ENCODE measurements at regions not wholly inside any gene's neighbourhood (a gene's known extent, or its start where the extent isn't known, plus 50 kb on each side); places are given as distances from the start of the nearest gene placed in this dataset.

DNA sequence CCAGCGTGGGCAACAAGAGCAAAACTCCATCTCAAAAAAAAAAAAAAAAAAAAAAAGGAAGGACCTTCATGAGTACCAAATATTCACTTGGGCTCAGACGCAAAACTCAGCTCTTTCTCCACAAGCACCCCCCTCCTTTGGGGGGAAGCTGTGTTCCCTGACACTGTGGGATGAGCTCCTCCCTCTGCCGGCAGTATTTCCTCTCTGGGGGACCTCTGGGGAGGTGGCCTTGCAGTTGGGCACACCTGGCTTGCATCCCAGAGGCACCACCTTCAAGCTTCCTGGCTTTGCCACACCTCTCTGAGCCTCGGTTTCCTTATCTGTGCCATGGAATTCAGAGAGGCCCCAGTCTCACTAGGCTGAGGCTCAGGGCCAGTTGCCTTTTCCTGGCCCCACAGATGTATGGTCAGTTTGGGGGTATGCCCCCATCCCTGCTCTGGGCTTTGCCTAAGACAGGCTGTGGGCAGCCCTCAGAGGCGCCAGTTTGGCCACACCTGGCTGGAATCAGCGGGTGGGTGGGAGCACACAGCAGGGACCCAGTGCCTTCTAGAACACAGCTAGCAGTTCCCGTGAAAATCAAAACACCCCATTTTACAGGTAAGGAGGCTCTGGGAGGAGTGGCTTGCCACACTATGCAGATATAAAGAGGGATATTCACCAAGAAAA lies 157.5 kb upstream of the IER5L start:
- no peak for DNase-seq (ENCODE audit: low read depth in 1 of 2, low spot score in 1 of 2)

- DNase-seq (ENCODE audit: low read depth in 1 of 2, low spot score in 1 of 2): peak in 1 of 2 donors; percentile 12
Measured at GRCh38 chr9:129334105-129334935, 156.3 kb upstream of the IER5L start.

DNA sequence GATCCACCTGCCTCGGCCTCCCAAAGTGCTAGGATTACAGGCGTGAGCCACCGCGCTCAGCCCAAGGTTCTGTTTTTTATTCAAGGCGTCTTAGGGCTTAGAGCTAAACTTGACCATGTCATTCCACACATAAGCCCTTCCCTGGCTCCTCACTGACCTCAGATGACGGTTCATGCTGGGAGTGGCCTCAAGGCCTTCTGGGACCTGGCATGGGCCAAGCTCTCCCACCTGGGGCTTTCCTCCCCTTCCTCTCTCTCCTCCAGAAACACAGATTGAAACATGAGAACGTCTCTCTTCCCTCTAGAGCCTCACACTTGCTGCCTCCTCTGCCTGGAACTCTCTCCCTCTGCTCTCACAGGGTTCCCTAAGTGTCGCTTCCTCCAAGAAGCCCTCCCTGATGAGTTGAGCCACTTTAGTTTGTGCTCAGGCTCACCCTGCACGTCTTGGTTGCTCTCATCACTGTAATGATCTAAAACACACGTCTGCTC lies 155.6 kb upstream of the IER5L start:
- no peak for DNase-seq (ENCODE audit: low read depth in 1 of 2, low spot score in 1 of 2)

- DNase-seq (ENCODE audit: low read depth in 1 of 2, low spot score in 1 of 2): no peak
Measured at GRCh38 chr9:129332581-129332980, 154.5 kb upstream of the IER5L start.

- DNase-seq (ENCODE audit: low read depth in 1 of 2, low spot score in 1 of 2): no peak
Measured at GRCh38 chr9:129331772-129332500, 153.9 kb upstream of the IER5L start.

DNA sequence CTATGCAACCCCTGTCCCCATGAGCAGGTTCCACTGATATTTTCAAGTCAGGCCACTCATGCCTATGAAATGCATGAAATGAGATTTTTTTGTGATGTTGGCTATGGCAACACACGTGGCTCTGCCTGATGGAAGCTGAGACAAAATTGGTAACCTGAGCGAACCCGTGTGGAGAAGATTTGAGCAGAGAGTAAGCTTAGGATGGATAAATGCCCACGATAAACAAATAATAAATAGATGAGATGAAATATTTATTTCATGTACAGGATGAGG lies 153.4 kb upstream of the IER5L start:
- DNase-seq (ENCODE audit: low read depth in 1 of 2, low spot score in 1 of 2): no peak

GRCh38 chr9:129330711-129331492 lies 152.8 kb upstream of the IER5L start:
- no peak for DNase-seq (ENCODE audit: low read depth in 1 of 2, low spot score in 1 of 2)

DNA sequence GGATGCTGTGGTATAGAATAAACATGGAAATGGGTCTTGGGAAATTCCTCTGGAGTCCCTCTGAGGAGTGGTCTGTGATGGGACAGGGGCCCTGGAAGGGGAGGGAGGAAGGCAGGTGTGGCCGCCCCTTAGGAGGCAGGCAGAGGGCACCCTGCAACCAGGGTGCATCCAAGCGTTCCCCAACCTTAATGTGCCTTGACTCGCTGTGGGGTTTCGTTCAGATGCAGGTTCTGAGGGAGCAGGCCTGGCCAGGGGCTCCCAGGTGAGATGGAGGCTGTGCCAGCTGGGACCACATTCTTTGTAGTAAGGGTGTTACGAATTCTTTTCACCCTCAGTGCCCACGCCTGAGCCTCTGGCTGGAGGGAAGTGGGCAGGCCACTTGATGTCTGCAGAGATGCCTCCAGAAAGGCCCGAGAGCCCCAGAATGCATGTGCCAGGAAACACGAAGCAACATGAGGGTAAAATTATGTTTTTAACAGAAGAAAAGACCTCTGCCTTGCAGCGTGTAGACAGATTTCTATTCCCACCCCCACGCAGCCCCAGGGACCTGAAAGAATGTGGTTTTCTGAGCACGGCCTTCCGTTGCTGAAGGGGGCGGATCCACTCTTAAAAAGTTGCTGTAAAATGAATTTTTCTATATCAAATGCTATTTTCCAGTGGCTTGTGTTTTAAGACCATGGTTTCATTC lies 150.4 kb upstream of the IER5L start:
- no peak for DNase-seq (ENCODE audit: low read depth in 1 of 2, low spot score in 1 of 2)

- DNase-seq (ENCODE audit: low read depth in 1 of 2, low spot score in 1 of 2): no peak
Measured at GRCh38 chr9:129327552-129328328, 149.7 kb upstream of the IER5L start.

GRCh38 chr9:129326061-129327005 lies 148.3 kb upstream of the IER5L start:
- no peak for DNase-seq (ENCODE audit: low read depth in 1 of 2, low spot score in 1 of 2)

DNA sequence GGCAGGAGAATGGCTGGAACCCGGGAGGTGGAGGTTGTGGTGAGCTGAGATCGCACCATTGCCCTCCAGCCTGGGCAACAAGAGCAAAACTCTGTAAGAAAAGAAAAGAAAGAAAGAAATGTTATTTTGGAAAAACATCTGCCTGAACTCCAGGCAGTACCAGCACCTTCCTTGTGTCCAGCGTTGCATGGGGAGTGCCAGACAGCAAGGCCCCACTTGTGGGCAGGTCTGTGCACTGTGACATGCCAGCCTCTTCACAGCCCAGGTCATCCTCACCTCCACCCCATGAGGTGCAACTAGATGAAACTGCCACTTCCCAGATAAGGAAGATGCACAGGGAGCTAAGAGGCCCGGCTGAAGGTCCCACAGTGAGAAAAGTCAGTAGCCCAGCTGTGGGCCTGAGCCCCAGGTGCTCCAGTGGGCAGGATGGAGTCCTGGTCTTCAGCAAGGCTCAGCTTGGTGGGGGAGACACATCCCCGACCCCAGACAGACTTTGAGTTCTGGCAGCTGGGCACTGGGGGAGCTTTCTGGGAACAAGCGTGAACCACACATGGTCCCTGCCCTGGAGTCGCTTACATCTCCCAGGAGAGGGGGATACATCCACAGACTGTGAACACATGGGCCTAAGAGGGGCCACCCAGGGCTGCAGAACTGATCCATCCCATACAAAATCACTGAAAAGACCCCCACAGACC lies 146.9 kb upstream of the IER5L start:
- no peak for DNase-seq (ENCODE audit: low read depth in 1 of 2, low spot score in 1 of 2)

DNA sequence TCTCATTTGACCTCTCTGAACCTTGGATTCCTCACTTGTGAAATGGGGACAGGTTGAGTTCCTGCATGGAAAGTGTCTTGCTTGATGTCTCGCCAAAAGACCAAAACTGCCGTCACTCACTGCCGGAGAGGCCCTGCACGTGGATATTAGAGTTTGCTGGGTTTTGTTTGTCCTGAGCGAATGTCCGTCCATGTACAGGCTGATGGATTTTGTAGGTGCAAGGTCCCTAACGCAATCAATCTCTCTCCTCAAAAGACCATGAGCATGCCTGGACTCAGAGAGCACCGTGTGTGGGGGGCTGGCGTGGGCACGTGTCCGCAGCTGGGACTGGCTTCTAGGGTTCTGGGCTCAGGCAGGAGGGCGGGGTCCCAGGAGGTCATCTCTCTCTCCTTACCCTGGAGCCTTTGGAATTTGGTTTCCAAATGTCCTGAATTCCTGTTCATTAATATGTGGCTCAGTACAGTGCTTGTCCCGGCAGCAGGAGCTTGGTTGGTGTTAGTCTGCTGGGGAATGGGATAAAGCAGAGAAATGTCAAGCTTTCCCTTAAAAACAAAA lies 146.0 kb upstream of the IER5L start:
- no peak for DNase-seq (ENCODE audit: low read depth in 1 of 2, low spot score in 1 of 2)

- DNase-seq (ENCODE audit: low read depth in 1 of 2, low spot score in 1 of 2): no peak
Measured at GRCh38 chr9:129323376-129323998, 145.4 kb upstream of the IER5L start.

DNA sequence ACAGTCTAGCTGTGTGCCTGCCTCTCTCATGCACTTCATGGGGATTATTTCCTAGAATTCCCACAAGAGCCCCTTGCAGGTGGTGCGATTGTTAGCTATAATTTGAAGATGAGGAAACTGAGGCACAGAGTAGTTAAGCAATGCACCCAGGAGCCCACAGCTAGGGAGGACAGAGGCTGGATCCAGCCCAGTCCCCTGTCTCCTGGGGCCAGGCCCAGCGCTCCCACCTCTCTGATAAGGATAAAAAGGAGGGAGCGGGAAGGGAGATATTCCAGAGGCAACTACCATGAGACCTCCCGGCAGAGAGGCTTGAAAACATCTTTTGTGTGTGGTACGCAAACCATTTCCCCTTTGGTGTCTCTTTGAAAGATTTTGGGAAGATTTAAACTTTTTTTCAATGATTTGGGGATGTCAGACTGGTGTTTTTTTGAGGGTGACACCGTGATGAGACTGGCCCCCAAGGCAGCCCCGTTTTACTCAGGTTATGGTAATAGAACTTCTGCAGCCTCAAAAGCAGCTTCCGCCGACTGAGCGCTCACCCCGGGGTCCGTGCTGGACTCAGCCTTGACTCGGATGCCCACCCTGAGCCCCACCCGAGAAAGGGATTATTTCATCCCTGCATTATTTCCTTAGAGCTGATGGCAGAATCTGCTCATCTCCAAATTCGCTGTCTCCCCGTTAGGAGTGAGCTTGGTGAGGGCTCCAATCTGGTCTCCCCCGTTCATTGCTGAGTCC lies 144.7 kb upstream of the IER5L start:
- no peak for DNase-seq (ENCODE audit: low read depth in 1 of 2, low spot score in 1 of 2)

DNA sequence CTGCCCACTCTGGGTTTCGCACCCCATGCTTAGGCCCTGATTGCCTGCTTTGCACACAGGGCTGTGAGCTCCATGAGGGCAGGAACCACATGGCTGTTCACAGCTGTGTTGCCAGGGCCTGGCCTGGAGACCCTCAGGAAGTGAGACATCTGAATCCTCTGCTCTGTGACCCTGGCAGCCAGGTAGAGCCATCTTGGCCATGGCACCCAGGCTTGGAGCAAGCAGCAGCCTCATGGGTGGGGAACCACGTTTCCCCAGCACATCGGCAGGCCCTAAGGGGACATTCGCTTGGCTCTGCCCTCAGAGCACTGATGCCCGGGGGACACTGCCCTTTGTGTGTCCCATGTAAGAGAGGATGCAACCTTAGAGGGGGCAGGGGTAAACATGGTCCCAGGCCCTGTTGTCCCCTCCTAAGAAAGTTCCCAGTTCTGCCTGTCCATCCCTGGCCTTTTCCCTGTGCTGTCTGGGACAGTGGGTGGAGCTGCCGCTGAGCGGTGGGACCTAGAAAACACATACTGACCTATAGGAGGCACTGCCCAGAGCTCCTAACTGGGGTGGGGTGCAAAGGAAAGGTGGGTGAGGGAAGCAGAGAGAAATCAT lies 144.1 kb upstream of the IER5L start:
- DNase-seq (ENCODE audit: low read depth in 1 of 2, low spot score in 1 of 2): no peak

DNA sequence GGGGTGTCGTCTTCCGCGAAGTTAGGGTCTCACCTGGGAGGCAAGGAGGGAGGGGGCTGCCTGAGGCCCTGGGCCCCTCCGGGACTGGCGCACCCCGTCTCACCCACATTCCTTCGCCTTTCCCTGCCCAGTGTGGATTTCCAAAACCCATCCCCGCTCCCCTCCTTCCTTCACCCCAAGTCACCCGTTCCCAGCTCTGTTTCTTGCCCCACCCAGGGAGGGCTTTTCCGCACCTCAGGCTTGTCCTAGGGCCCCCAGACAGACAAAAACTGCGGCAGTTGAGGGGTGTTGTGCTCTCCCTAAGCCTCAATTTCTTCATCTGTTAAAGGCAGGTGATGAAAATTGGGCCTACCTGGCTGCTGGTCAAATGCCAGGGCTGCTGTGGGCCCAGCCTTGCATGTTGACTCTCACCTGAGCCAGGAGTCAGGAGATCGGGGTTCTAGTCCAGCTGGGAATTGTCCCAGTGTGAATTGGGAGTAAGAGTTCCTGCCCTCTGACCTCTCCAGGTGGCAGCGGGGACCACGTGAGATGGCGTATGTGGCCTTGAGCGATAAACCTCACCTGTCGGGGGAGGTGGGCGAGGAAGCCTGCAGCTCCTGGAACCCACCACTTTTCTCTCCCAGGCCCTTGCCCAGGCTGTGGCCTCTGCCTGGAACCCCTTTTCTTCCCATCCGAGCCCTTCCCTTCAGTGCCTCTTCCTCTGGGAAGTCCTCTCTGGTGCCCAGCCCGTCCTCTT lies 143.4 kb upstream of the IER5L start:
- DNase-seq (ENCODE audit: low read depth in 1 of 2, low spot score in 1 of 2): no peak

Data from stimulated activated CD4-positive, alpha-beta T cell treated with anti-CD3 and anti-CD28 coated beads, Interleukin-15, amount 100 ng/mL, for 1 hour (primary cell).